CD4-positive, alpha-beta T cell (primary cell): ENCODE measurements at regions not wholly inside any gene's neighbourhood (a gene's known extent, or its start where the extent isn't known, plus 50 kb on each side); places are given as distances from the start of the nearest gene placed in this dataset.

Experiments used
- ATAC-seq: fragments of 200-7000 bp; cut with Tn5 transposase; one replicate; pipeline ENCODE4 v1.10.0; 2022; ENCODE audit warnings: mild to moderate bottlenecking; ENCODE audit not compliant: poor library complexity
- CTCF ChIA-PET: fragments of 350-600 bp; sonication (Branson Sonifier 250); formaldehyde crosslinking; loops from one replicate; lab custom pipeline; 2021; ENCODE audit warnings: antibody characterized with exemption, inconsistent platforms; lab: Charles Lee
- POLR2A ChIA-PET: fragments of 350-600 bp; sonication (Branson Sonifier 250); formaldehyde crosslinking; loops from one replicate; lab custom pipeline; 2021; ENCODE audit warnings: antibody characterized with exemption, inconsistent platforms; lab: Charles Lee
- DNase-seq, 14 experiments: peaks; one replicate each; pipeline ENCODE4 v3.0.0-alpha.2; 2013 to 2020; ENCODE audit warnings: mixed read lengths in 2 of 14
- H3K27ac ChIP-seq, 2 donors: one replicate each; pipeline versions ENCODE4 v1.5.1 to v1.7.0; 2013; ENCODE audit warnings: low read length in 2 of 2, low read depth in 1 of 2, mild to moderate bottlenecking in 1 of 2
- H3K27me3 ChIP-seq, 2 experiments: 1 replicate in 1 of 2; 2 replicates in 1 of 2; pipeline versions ENCODE4 v1.6.1 to v1.7.0; 2013; ENCODE audit warnings: low read length in 2 of 2, control low read depth in 1 of 2, mild to moderate bottlenecking in 1 of 2, moderate library complexity in 1 of 2; ENCODE audit not compliant: insufficient read depth in 2 of 2, control insufficient read depth in 1 of 2
- H3K36me3 ChIP-seq: one replicate; pipeline ENCODE4 v1.6.1; 2013; ENCODE audit warnings: low read length, control low read depth; ENCODE audit not compliant: insufficient read depth
- H3K4me1 ChIP-seq: one replicate; pipeline ENCODE4 v1.6.1; 2013; ENCODE audit warnings: low read length, control low read depth; ENCODE audit not compliant: insufficient read depth
- H3K4me3 ChIP-seq: one replicate; pipeline ENCODE4 v1.5.1; 2013; ENCODE audit warnings: mild to moderate bottlenecking, low read length, moderate library complexity
- H3K9me3 ChIP-seq, 2 experiments: 1 replicate in 1 of 2; 2 replicates in 1 of 2; pipeline versions ENCODE4 v1.6.1 to v1.7.0; 2013; ENCODE audit warnings: low read length in 2 of 2, mild to moderate bottlenecking in 2 of 2, control low read depth in 1 of 2, moderate library complexity in 1 of 2; ENCODE audit not compliant: control insufficient read depth in 1 of 2, insufficient read depth in 1 of 2
- H3K27ac Mint-ChIP-seq: one replicate; pipeline ENCODE4 v1.8.0; 2020; ENCODE audit warnings: mixed read lengths
- H3K27me3 Mint-ChIP-seq: one replicate; pipeline ENCODE4 v1.8.0; 2021; ENCODE audit warnings: mixed read lengths
- H3K36me3 Mint-ChIP-seq: one replicate; pipeline ENCODE4 v1.8.0; 2021; ENCODE audit warnings: low read depth, mixed read lengths
- H3K4me1 Mint-ChIP-seq: one replicate; pipeline ENCODE4 v1.8.0; 2021; ENCODE audit warnings: low read depth, mixed read lengths
- H3K4me3 Mint-ChIP-seq: one replicate; pipeline ENCODE4 v1.8.0; 2020; ENCODE audit warnings: mild to moderate bottlenecking, mixed read lengths
- H3K9me3 Mint-ChIP-seq: one replicate; pipeline ENCODE4 v1.8.0; 2020; ENCODE audit warnings: mixed read lengths
- intact Hi-C, 2 experiments: fragments of 100-400 bp; cut with DNase I in 1 of 2; cut with micrococcal nuclease in 1 of 2; formaldehyde crosslinking; loops; one replicate each; pipeline versions ENCODE4 v1.15.1 to v1.9.0; 2023 to 2025; cut with DNase I, micrococcal nuclease
- TF ChIP-seq, protein P1 (sequence below): fragments of 200-600 bp; IDR thresholded peaks from one replicate; pipeline ENCODE4 v1.8.0; 2022; ENCODE audit warnings: antibody characterized with exemption, mild to moderate bottlenecking

GRCh38 chr5:14948383-14948782 is 76.8 kb upstream of the ANKH start:
- no peaks in the 10 kb centered on the region for H3K9me3 Mint-ChIP-seq
- peaks cover 14% of the 10 kb centered on the region for H3K27me3 Mint-ChIP-seq
- H3K4me3 Mint-ChIP-seq = no peak overlapping the region
- H3K27ac Mint-ChIP-seq = no peak overlapping the region
- ChIA-PET CTCF (interaction anchor here (1.9 kb wide), 1 partner anchor 55 kb away, joined by 9 read pairs; no protein-coding TSS in a partner anchor), POLR2A (no interaction called here)
- H3K4me1 Mint-ChIP-seq = peaks cover 8% of the 10 kb centered on the region
- Histone ChIP-seq H3K27ac (no peak overlapping the region), H3K36me3 (no peaks in the 10 kb centered on the region), H3K9me3 (no peaks in the 10 kb centered on the region), H3K27me3 (no peaks in the 10 kb centered on the region), H3K4me3 (no peak overlapping the region), H3K4me1 (no peaks in the 10 kb centered on the region)
- intact Hi-C loops = loop anchor here (5.0 kb wide), 2 partner anchors 221 to 261 kb away; no protein-coding TSS in a partner anchor
- no peak for DNase-seq
- TF ChIP-seq, protein P1, sequence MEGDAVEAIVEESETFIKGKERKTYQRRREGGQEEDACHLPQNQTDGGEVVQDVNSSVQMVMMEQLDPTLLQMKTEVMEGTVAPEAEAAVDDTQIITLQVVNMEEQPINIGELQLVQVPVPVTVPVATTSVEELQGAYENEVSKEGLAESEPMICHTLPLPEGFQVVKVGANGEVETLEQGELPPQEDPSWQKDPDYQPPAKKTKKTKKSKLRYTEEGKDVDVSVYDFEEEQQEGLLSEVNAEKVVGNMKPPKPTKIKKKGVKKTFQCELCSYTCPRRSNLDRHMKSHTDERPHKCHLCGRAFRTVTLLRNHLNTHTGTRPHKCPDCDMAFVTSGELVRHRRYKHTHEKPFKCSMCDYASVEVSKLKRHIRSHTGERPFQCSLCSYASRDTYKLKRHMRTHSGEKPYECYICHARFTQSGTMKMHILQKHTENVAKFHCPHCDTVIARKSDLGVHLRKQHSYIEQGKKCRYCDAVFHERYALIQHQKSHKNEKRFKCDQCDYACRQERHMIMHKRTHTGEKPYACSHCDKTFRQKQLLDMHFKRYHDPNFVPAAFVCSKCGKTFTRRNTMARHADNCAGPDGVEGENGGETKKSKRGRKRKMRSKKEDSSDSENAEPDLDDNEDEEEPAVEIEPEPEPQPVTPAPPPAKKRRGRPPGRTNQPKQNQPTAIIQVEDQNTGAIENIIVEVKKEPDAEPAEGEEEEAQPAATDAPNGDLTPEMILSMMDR = no peak
- no peaks in the 10 kb centered on the region for H3K36me3 Mint-ChIP-seq
- ATAC-seq = no peak

DNA sequence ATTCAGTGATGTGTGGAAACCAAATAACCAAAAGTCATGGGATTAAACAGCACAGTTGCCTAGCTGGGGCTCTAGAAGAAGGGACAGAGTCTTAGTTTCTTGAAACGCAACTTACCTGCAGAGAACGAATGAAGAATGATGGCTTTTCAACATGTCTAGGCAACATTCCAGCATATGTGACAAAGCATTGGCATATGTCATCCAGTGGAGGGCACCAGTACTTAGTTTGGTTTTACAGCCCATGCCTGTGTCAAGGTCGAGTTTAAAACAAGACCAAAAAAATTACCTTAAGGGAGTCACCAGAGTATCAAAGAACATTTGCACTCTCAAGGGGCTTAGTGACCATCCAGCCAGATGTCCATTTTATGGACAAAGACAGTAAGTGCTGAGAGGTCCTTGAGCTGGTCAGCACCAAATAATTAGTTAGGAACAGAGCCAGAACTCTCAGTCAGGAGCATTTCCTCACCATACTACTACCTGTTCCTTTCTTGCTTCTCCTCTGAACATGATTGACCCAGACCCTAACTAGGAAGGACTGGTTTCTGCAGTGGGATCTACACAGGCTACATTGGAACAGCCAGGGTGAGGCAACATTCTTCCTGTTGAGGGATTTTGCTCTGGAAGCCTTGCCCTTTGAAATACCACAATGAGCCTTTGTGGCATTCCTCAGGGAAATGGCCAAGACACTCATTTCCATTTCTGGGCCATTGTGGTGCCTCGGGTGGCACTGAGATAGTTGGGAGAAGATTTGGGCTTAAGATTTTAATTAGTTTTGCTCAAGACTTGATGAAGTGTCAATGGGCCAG is 75.4 kb upstream of the ANKH start:
- no peak overlapping the region for H3K27ac ChIP-seq
- intact Hi-C loops = loop anchor here (1.0 to 5.0 kb wide), 5 partner anchors 56 to 260 kb away; no protein-coding TSS in a partner anchor
- Mint-ChIP-seq H3K9me3 (no peaks in the 10 kb centered on the region), H3K4me3 (no peak overlapping the region), H3K36me3 (no peaks in the 10 kb centered on the region), H3K27ac (no peak overlapping the region), H3K4me1 (peaks cover 8% of the 10 kb centered on the region), H3K27me3 (peaks cover 14% of the 10 kb centered on the region)
- H3K27me3 ChIP-seq = no peaks in the 10 kb centered on the region
- DNase-seq = peak in 11 of 14 experiments; percentile 7 to 79 (median 25)
- H3K4me3 ChIP-seq = no peak overlapping the region
- CTCF ChIA-PET = interaction anchor here (0.5 to 2.1 kb wide), 3 partner anchors 57 to 239 kb away, joined by 4 to 12 read pairs (median 6); no protein-coding TSS in a partner anchor
- ATAC-seq = peak; percentile 99
- no peaks in the 10 kb centered on the region for H3K4me1 ChIP-seq
- TF ChIP-seq, protein P1 = peak; percentile 58
- POLR2A ChIA-PET = no interaction called here
- no peaks in the 10 kb centered on the region for H3K9me3 ChIP-seq
- no peaks in the 10 kb centered on the region for H3K36me3 ChIP-seq

DNA sequence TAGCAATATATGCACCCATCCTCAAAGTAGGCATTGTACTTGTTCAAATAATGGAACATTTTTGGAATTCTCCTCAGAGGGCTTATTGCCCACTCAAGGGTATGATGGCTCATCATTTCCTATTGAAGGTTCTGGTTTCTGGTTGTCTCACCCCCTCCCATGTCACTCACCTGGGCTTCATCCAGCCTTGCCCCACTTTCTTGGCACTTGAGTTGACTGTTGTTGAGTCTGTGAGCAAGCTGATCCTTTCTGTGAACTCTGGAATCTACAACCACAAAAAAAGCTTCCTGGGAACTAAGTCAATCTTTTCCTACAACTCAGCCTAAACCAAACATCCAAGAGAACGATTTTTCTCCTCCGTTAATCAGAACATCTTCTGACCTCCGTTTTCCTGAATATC is 73.9 kb upstream of the ANKH start:
- intact Hi-C loops = loop anchor here (5.0 kb wide), 2 partner anchors 218 to 258 kb away; no protein-coding TSS in a partner anchor
- Mint-ChIP-seq H3K27ac (no peak overlapping the region), H3K4me3 (no peak overlapping the region), H3K9me3 (no peaks in the 10 kb centered on the region), H3K36me3 (no peaks in the 10 kb centered on the region), H3K4me1 (peaks cover 8% of the 10 kb centered on the region), H3K27me3 (peaks cover 14% of the 10 kb centered on the region)
- Histone ChIP-seq H3K4me1 (no peaks in the 10 kb centered on the region), H3K27ac (no peak overlapping the region), H3K27me3 (no peaks in the 10 kb centered on the region), H3K36me3 (no peaks in the 10 kb centered on the region), H3K9me3 (no peaks in the 10 kb centered on the region), H3K4me3 (no peak overlapping the region)
- TF ChIP-seq, protein P1 = no peak
- DNase-seq = no peak
- POLR2A ChIA-PET = interaction anchor here (0.6 to 0.8 kb wide), 2 partner anchors 20 to 45 kb away, joined by 3 to 4 read pairs; no protein-coding TSS in a partner anchor
- CTCF ChIA-PET = interaction anchor here (2.1 kb wide), 1 partner anchor 58 kb away, joined by 12 read pairs; no protein-coding TSS in a partner anchor
- no peak for ATAC-seq
